ENCODE measurements at regions not wholly inside any gene's neighbourhood (a gene's known extent, or its start where the extent isn't known, plus 50 kb on each side); places are given as distances from the start of the nearest gene placed in this dataset.

DNA sequence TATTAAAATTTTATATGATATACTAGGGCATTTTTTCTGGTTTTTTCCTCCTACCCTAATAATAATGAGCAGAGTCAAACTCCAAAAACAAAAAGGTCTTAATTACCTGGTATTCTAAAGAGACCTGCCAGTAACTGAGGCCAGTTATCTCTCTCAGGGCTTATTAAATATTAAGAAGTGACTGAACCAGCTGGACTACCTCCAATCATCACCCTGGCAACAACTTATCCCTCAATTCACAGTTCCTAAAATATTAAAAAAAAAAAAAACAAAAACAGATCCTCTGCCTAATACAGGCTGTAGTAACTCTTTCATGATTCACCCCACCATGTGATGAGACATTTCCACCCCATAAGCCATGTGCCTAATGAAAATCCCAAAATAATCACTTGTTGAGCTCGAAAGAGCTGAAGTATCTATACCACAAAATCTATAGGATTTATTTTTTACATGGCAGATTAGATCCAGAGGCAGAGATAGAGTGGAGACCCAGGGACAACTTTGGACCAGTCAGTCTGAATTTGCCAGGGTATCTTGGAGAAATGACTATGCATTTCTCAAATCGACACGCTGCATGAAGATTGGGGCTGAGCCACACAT lies 698.0 kb downstream of the FAT4 start:
- H3K27me3 ChIP-seq (ENCODE audit: control insufficient read depth in 1 of 2, insufficient read depth in 2 of 2, low read length in 2 of 2), result no peaks in the 10 kb centered on the region
- no peaks in the 10 kb centered on the region for H3K9me3 ChIP-seq (ENCODE audit: low read length)
- 0% methylated on average over 3 of the region's 3 CpGs for WGBS (ENCODE audit: low lambda C conversion rate)
- in situ Hi-C loops (cut with HindIII; ENCODE audit: extremely low pct_ligation_motif_present, low pct_unique_long_range_greater_than_20kb) (no loop called here), intact Hi-C loops (cut with micrococcal nuclease; ENCODE audit: unreplicated experiment) (no loop called here)
- no peaks in the 10 kb centered on the region for H3K79me2 ChIP-seq (ENCODE audit: insufficient read depth, low read length)
- FAIRE-seq, result no peak
- H4K20me1 ChIP-seq (ENCODE audit: insufficient read depth, low read length), result no peaks in the 10 kb centered on the region
- no peak overlapping the region for H3K4me3 ChIP-seq (replicated peaks in 1 of 3; ENCODE audit: insufficient read depth in 1 of 3, low read depth in 2 of 3, low read length in 3 of 3)
- H3K4me2 ChIP-seq (ENCODE audit: low read depth, low read length), result no peak overlapping the region
- POLR2A ChIA-PET, result no interaction called here
- H3K4me1 ChIP-seq (ENCODE audit: insufficient read depth, low read length), result no peaks in the 10 kb centered on the region
- DNase-seq (ENCODE audit: low spot score), result no peak
- H2AFZ ChIP-seq (ENCODE audit: low read length), result no peak overlapping the region
- H3K27ac ChIP-seq (ENCODE audit: extremely low read length, insufficient read depth, low read length), result no peak overlapping the region
- no peak overlapping the region for H3K9ac ChIP-seq (ENCODE audit: insufficient read depth, low read depth, low read length)
- TF ChIP-seq HDAC1 (CRISPR knock-in tag; IDR thresholded peaks at IDR 0.05), result no peak
- no peak for TF ChIP-seq ZMYM2 (CRISPR knock-in tag; IDR thresholded peaks at IDR 0.05)
- TF ChIP-seq, protein P1, sequence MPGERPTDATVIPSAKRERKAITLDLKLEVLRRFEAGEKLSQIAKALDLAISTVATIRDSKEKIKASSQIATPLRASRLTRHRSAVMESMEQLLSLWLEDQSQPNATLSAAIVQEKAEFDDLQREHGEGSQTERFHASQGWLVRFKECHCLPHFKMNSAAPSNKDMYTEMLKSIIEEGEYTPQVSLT (CRISPR knock-in tag; IDR thresholded peaks at IDR 0.05; ENCODE audit: borderline replicate concordance, low read depth), result no peak
- TF ChIP-seq, protein P2, sequence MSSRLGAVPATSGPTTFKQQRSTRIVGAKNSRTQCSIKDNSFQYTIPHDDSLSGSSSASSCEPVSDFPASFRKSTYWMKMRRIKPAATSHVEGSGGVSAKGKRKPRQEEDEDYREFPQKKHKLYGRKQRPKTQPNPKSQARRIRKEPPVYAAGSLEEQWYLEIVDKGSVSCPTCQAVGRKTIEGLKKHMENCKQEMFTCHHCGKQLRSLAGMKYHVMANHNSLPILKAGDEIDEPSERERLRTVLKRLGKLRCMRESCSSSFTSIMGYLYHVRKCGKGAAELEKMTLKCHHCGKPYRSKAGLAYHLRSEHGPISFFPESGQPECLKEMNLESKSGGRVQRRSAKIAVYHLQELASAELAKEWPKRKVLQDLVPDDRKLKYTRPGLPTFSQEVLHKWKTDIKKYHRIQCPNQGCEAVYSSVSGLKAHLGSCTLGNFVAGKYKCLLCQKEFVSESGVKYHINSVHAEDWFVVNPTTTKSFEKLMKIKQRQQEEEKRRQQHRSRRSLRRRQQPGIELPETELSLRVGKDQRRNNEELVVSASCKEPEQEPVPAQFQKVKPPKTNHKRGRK (CRISPR knock-in tag; IDR thresholded peaks at IDR 0.05), result no peak
- TF ChIP-seq, protein P3, sequence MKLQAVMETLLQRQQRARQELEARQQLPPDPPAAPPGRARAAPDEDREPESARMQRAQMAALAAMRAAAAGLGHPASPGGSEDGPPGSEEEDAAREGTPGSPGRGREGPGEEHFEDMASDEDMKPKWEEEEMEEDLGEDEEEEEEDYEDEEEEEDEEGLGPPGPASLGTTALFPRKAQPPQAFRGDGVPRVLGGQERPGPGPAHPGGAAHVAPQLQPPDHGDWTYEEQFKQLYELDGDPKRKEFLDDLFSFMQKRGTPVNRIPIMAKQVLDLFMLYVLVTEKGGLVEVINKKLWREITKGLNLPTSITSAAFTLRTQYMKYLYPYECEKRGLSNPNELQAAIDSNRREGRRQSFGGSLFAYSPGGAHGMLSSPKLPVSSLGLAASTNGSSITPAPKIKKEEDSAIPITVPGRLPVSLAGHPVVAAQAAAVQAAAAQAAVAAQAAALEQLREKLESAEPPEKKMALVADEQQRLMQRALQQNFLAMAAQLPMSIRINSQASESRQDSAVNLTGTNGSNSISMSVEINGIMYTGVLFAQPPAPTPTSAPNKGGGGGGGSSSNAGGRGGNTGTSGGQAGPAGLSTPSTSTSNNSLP (IDR thresholded peaks at IDR 0.05; ENCODE audit: low read depth, low read length), result no peak
- TF ChIP-seq, protein P4, sequence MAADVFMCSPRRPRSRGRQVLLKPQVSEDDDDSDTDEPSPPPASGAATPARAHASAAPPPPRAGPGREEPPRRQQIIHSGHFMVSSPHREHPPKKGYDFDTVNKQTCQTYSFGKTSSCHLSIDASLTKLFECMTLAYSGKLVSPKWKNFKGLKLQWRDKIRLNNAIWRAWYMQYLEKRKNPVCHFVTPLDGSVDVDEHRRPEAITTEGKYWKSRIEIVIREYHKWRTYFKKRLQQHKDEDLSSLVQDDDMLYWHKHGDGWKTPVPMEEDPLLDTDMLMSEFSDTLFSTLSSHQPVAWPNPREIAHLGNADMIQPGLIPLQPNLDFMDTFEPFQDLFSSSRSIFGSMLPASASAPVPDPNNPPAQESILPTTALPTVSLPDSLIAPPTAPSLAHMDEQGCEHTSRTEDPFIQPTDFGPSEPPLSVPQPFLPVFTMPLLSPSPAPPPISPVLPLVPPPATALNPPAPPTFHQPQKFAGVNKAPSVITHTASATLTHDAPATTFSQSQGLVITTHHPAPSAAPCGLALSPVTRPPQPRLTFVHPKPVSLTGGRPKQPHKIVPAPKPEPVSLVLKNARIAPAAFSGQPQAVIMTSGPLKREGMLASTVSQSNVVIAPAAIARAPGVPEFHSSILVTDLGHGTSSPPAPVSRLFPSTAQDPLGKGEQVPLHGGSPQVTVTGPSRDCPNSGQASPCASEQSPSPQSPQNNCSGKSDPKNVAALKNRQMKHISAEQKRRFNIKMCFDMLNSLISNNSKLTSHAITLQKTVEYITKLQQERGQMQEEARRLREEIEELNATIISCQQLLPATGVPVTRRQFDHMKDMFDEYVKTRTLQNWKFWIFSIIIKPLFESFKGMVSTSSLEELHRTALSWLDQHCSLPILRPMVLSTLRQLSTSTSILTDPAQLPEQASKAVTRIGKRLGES (CRISPR knock-in tag; IDR thresholded peaks at IDR 0.05; ENCODE audit: borderline replicate concordance), result no peak
- TF ChIP-seq ZNF790 (CRISPR knock-in tag; IDR thresholded peaks at IDR 0.05; ENCODE audit: borderline replicate concordance), result no peak
- TF ChIP-seq FOSL1 (CRISPR knock-in tag; IDR thresholded peaks at IDR 0.05; ENCODE audit: borderline replicate concordance), result no peak
- H3K36me3 ChIP-seq (replicated peaks in 1 of 2; ENCODE audit: control insufficient read depth in 1 of 2, insufficient read depth in 2 of 2, low read length in 2 of 2), result no peaks in the 10 kb centered on the region
- CTCF ChIA-PET (ENCODE audit: low intra/inter-chr PET ratio, low total read pairs), result no interaction called here
- BruUV-seq (replicated peaks), result no TSS peak
- ATAC-seq, result no peak
